ENCODE measurements at regions not wholly inside any gene's neighbourhood (a gene's known extent, or its start where the extent isn't known, plus 50 kb on each side); places are given as distances from the start of the nearest gene placed in this dataset.

DNA sequence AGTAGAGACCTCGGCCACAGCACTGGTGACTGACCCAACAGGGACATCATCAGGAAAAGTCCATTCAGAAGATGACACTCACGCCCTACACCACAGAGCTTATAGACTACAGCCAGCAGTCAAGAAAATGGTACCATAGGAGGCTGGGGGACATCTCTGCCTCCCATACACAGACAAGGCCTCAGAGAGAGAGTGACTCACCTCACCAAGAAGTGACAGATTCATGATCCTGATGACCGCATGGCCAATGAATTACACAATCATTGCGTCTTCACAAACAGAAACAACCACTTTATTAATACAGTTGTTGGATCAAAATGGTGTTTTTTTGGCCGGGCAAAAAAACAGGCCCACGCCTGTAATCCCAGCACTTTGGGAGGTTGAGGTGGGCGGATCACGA is 260.8 kb upstream of the TSHZ3 start:
- POLR2A ChIA-PET: no interaction called here
- Mint-ChIP-seq H3K9me3 (ENCODE audit: unreplicated experiment) (peaks cover 32% of the 10 kb centered on the region), H3K27ac (ENCODE audit: low read depth, unreplicated experiment) (no peak overlapping the region), H3K4me3 (ENCODE audit: unreplicated experiment) (no peak overlapping the region), H3K36me3 (ENCODE audit: insufficient read depth, unreplicated experiment) (no peaks in the 10 kb centered on the region), H3K27me3 (ENCODE audit: insufficient read depth, unreplicated experiment) (no peaks in the 10 kb centered on the region), H3K4me1 (ENCODE audit: insufficient read depth, unreplicated experiment) (no peaks in the 10 kb centered on the region)
- CTCF ChIA-PET: no interaction called here
- no peak for DNase-seq (ENCODE audit: unreplicated experiment)
- intact Hi-C loops (cut with micrococcal nuclease): no loop called here
- BruUV-seq (replicated peaks): no TSS peak
- TF ChIP-seq, protein P1, sequence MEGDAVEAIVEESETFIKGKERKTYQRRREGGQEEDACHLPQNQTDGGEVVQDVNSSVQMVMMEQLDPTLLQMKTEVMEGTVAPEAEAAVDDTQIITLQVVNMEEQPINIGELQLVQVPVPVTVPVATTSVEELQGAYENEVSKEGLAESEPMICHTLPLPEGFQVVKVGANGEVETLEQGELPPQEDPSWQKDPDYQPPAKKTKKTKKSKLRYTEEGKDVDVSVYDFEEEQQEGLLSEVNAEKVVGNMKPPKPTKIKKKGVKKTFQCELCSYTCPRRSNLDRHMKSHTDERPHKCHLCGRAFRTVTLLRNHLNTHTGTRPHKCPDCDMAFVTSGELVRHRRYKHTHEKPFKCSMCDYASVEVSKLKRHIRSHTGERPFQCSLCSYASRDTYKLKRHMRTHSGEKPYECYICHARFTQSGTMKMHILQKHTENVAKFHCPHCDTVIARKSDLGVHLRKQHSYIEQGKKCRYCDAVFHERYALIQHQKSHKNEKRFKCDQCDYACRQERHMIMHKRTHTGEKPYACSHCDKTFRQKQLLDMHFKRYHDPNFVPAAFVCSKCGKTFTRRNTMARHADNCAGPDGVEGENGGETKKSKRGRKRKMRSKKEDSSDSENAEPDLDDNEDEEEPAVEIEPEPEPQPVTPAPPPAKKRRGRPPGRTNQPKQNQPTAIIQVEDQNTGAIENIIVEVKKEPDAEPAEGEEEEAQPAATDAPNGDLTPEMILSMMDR (IDR thresholded peaks at IDR 0.05; ENCODE audit: unreplicated experiment): no peak

DNA sequence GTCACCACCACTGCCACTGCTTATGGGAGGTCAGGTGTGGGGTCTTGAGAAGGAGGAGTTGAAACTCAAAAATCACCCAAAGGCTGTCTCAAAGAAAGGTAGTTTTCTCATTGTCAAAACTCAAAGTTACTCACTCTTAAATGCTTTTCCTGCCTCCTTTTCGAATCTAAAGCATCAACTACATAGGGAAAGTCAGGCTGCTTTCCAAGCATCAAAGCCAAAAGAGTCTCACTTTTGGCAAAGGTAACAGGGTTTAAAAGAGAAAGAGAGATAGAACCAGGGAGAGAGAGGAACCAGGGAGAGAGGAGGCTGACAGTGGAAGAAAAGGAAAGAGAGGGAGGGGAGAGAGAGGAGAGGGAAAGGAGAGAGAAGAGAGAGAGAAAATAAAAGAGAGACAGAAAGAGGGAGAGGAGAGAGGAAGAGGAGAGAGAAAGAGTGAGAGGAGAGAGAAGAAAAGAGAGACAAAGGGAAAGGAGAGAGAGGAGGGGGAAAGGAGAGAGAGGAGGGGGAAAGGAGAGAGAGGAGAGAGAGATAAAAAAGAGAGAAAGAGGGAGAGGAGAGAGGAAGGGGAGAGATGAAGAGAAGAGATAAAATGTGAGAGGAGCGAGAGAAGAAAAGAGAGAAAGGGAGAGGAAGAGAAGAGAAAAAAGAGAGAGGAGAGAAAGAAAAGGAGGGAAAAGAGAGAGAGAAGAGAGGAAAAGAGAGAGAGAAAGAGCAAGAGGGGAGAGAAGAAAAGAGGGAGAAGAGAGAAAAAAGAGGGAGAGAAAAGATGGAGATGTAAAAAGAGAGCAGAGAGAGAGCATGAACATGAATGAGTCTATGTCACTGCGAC is 262.0 kb upstream of the TSHZ3 start:
- Mint-ChIP-seq H3K9me3 (ENCODE audit: unreplicated experiment) (peaks cover 29% of the 10 kb centered on the region), H3K27me3 (ENCODE audit: insufficient read depth, unreplicated experiment) (no peaks in the 10 kb centered on the region), H3K36me3 (ENCODE audit: insufficient read depth, unreplicated experiment) (no peaks in the 10 kb centered on the region), H3K27ac (ENCODE audit: low read depth, unreplicated experiment) (no peak overlapping the region), H3K4me1 (ENCODE audit: insufficient read depth, unreplicated experiment) (no peaks in the 10 kb centered on the region), H3K4me3 (ENCODE audit: unreplicated experiment) (no peak overlapping the region)
- DNase-seq (ENCODE audit: unreplicated experiment): no peak
- ChIA-PET CTCF (no interaction called here), POLR2A (no interaction called here)
- TF ChIP-seq, protein P1 (IDR thresholded peaks at IDR 0.05; ENCODE audit: unreplicated experiment): no peak
- intact Hi-C loops (cut with micrococcal nuclease): no loop called here
- BruUV-seq (replicated peaks): no TSS peak

DNA sequence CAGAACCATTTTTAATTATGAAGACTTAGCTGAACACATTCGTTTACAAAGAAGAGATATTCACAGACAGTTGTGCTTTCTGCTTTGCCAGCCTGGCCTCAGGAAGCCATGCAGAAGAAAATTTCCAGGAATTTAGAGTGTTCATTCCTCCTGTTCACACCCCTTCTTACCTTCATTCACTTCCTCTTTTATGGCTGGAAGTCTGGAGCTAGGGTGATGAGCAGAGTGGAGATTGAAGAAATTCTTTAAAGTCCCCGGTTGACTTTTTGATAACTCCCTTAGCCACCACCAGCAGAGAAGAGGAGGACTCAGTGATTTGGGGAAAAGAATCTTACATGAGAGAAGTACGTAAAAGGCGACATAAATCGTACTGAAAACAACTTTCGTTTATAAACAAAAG is 263.6 kb upstream of the TSHZ3 start:
- Mint-ChIP-seq H3K27ac (ENCODE audit: low read depth, unreplicated experiment) (no peak overlapping the region), H3K36me3 (ENCODE audit: insufficient read depth, unreplicated experiment) (no peaks in the 10 kb centered on the region), H3K4me1 (ENCODE audit: insufficient read depth, unreplicated experiment) (no peaks in the 10 kb centered on the region), H3K4me3 (ENCODE audit: unreplicated experiment) (no peak overlapping the region), H3K9me3 (ENCODE audit: unreplicated experiment) (peaks cover 28% of the 10 kb centered on the region), H3K27me3 (ENCODE audit: insufficient read depth, unreplicated experiment) (no peaks in the 10 kb centered on the region)
- no peak for DNase-seq (ENCODE audit: unreplicated experiment)
- intact Hi-C loops (cut with micrococcal nuclease): no loop called here
- TF ChIP-seq, protein P1 (IDR thresholded peaks at IDR 0.05; ENCODE audit: unreplicated experiment): no peak
- POLR2A ChIA-PET: no interaction called here
- CTCF ChIA-PET: no interaction called here
- no TSS peak for BruUV-seq (replicated peaks)

DNA sequence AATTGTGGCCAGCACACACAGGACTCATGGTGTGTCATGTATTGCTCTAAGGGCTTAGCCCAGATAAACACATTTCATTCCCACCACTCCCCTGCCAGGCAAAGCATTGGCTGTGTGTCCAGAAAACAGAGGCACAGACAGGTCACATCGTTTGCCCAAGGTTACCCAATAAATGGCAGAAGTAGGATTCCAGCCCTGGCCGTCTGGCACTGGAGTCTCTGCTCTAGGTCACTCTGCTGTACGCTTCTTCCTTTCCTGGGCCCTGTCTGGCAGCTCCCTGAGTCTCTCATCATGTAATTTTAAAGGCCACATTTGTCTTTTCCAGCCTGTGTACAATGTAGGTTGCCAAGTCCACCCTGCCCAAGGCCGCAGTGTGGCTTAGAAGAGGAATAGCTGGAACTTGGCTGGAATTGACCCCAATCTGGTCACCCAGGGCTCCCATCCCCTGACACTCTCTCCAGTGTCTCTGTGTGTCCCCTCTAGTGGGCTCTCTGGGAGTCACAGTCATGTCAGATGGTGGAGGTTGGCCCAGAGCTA is 264.5 kb upstream of the TSHZ3 start:
- H3K4me3 Mint-ChIP-seq (ENCODE audit: unreplicated experiment): no peak overlapping the region
- BruUV-seq (replicated peaks): no TSS peak
- TF ChIP-seq, protein P1 (IDR thresholded peaks at IDR 0.05; ENCODE audit: unreplicated experiment): no peak
- H3K9me3 Mint-ChIP-seq (ENCODE audit: unreplicated experiment): peaks cover 22% of the 10 kb centered on the region
- no peak overlapping the region for H3K27ac Mint-ChIP-seq (ENCODE audit: low read depth, unreplicated experiment)
- intact Hi-C loops (cut with micrococcal nuclease): no loop called here
- ChIA-PET POLR2A (no interaction called here), CTCF (interaction anchor here (0.6 to 1.1 kb wide), 2 partner anchors 25 to 283 kb away, joined by 3 read pairs; no protein-coding TSS in a partner anchor)
- no peaks in the 10 kb centered on the region for H3K4me1 Mint-ChIP-seq (ENCODE audit: insufficient read depth, unreplicated experiment)
- no peak for DNase-seq (ENCODE audit: unreplicated experiment)
- no peaks in the 10 kb centered on the region for H3K36me3 Mint-ChIP-seq (ENCODE audit: insufficient read depth, unreplicated experiment)
- H3K27me3 Mint-ChIP-seq (ENCODE audit: insufficient read depth, unreplicated experiment): no peaks in the 10 kb centered on the region
